Keratinocyte (primary cell): ENCODE measurements at regions not wholly inside any gene's neighbourhood (a gene's known extent, or its start where the extent isn't known, plus 50 kb on each side); places are given as distances from the start of the nearest gene placed in this dataset.
A peak's percentile ranks its signal among the peaks of the same experiment; 100 is the strongest.

Experiments
- DNase-seq: peaks from one replicate; pipeline ENCODE4 v3.0.0-alpha.2; 2011; ENCODE audit warnings: low read depth, missing footprints, low spot score
- FAIRE-seq: peaks from 2 replicates; lab custom pipeline; 2011; peaks lifted over from hg19 to GRCh38; lab: Jason Lieb, UNC
- H2AFZ ChIP-seq: 2 replicates; pipeline ENCODE4 v1.6.0; 2012; ENCODE audit warnings: low read length, control low read depth, inconsistent platforms; ENCODE audit not compliant: control insufficient read depth
- H3K27ac ChIP-seq: 2 replicates; pipeline ENCODE4 v1.5.1; 2011; ENCODE audit warnings: low read length; ENCODE audit not compliant: control insufficient read depth, insufficient read depth
- H3K27me3 ChIP-seq: 3 replicates; pipeline ENCODE4 v1.6.0; 2011; ENCODE audit warnings: low read length; ENCODE audit not compliant: control insufficient read depth, insufficient read depth; ENCODE audit errors: extremely low read depth
- H3K36me3 ChIP-seq, 2 experiments: 2 replicates in 1 of 2; 3 replicates in 1 of 2; pipeline ENCODE4 v1.5.1; 2011; ENCODE audit warnings: low read length in 2 of 2, mild to moderate bottlenecking in 1 of 2; ENCODE audit not compliant: control insufficient read depth in 2 of 2, insufficient read depth in 2 of 2; ENCODE audit errors: extremely low read depth in 1 of 2
- H3K4me1 ChIP-seq: 3 replicates; pipeline ENCODE4 v1.5.1; 2011; ENCODE audit warnings: low read length; ENCODE audit not compliant: control insufficient read depth, insufficient read depth; ENCODE audit errors: extremely low read depth
- H3K4me2 ChIP-seq: 3 replicates; pipeline ENCODE4 v1.6.0; 2011; ENCODE audit warnings: low read depth, low read length; ENCODE audit not compliant: control insufficient read depth, insufficient read depth; ENCODE audit errors: extremely low read depth
- H3K4me3 ChIP-seq, 3 experiments: fragments of 200-600 bp in 1 of 3; sonication (generic) in 1 of 3; 2 replicates in 2 of 3; 3 replicates in 1 of 3; pipeline ENCODE4 v1.5.1; 2011 to 2016; ENCODE audit warnings: low read length in 3 of 3, mild to moderate bottlenecking in 3 of 3, control low read depth in 2 of 3, inconsistent platforms in 1 of 3, low read depth in 1 of 3, mixed read lengths in 1 of 3, mixed run types in 1 of 3, moderate library complexity in 1 of 3; ENCODE audit not compliant: control insufficient read depth in 2 of 3, insufficient read depth in 2 of 3; ENCODE audit errors: extremely low read depth in 1 of 3
- H3K79me2 ChIP-seq: 2 replicates; pipeline ENCODE4 v1.6.0; 2012; ENCODE audit warnings: low read length; ENCODE audit not compliant: control insufficient read depth, insufficient read depth
- H3K9ac ChIP-seq: 3 replicates; pipeline ENCODE4 v1.6.0; 2011; ENCODE audit warnings: low read length; ENCODE audit not compliant: control insufficient read depth, insufficient read depth; ENCODE audit errors: extremely low read depth
- H3K9me1 ChIP-seq: 3 replicates; pipeline ENCODE4 v1.6.0; 2011; ENCODE audit warnings: low read length; ENCODE audit not compliant: control insufficient read depth, insufficient read depth; ENCODE audit errors: extremely low read depth
- H3K9me3 ChIP-seq: 2 replicates; pipeline ENCODE4 v1.5.1; 2012; ENCODE audit warnings: low read depth, low read length; ENCODE audit not compliant: control insufficient read depth
- H4K20me1 ChIP-seq: 3 replicates; pipeline ENCODE4 v1.6.0; 2011; ENCODE audit warnings: low read length; ENCODE audit not compliant: control insufficient read depth, insufficient read depth; ENCODE audit errors: extremely low read depth
- EZH2 ChIP-seq: IDR thresholded peaks from one replicate; pipeline ENCODE4 v1.6.1; 2012; ENCODE audit warnings: inconsistent platforms, mild to moderate bottlenecking, low read length, moderate library complexity
- dilution Hi-C: fragments of 300-500 bp; cut with MboI; formaldehyde crosslinking; loops from one replicate; pipeline ENCODE4 v1.7.0; 2020; ENCODE audit warnings: low sequenced_read_pairs; ENCODE audit not compliant: extremely low pct_ligation_motif_present
- TF ChIP-seq, protein P1 (sequence below), 3 experiments: IDR thresholded peaks in 1 of 3; conservative IDR thresholded peaks in 1 of 3; optimal IDR thresholded peaks in 1 of 3; 2 replicates in 2 of 3; 3 replicates in 1 of 3; pipeline versions ENCODE3 to v1.5.1; 2011; ENCODE audit warnings: low read length in 3 of 3, mild to moderate bottlenecking in 3 of 3, moderate library complexity in 2 of 3, control low read depth in 1 of 3, inconsistent platforms in 1 of 3; ENCODE audit not compliant: insufficient read depth in 2 of 3; ENCODE audit errors: extremely low read depth in 1 of 3

DNA sequence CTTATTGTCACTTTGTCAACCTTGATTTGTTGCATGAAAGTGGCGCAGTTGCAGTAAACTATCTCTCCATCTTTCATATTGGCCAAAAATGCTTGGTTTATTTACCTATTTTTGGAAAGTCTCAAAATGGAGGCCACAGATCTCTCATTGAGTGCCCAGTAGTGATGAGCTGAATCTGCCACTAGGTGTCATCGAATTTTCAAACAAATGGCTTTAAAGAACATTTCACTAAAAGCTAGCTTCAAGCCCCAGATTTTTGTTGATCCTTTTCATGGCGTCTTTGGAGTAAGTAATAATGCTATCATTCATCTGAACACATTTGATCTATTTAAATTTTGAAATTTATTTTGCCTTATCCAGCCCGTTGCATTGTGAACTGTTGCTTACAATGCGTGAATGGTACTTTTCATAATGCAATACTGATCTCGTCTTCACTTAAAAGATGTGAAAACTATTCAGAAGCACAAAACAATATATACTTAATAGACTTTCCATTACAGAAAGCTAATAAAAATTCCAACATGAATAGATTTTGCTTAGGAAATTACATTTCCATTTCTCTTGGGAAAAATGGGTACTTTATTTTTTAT is 236.2 kb downstream of the DNAJB9 start:
- no peak overlapping the region for H2AFZ ChIP-seq
- FAIRE-seq (no peak), DNase-seq (no peak)
- H3K4me2 ChIP-seq, result no peak overlapping the region
- no peaks in the 10 kb centered on the region for H4K20me1 ChIP-seq
- H3K4me1 ChIP-seq, result no peaks in the 10 kb centered on the region
- no peak overlapping the region for H3K9ac ChIP-seq
- no peaks in the 10 kb centered on the region for H3K79me2 ChIP-seq
- no peaks in the 10 kb centered on the region for H3K36me3 ChIP-seq
- no peak for TF ChIP-seq EZH2
- TF ChIP-seq, protein P1, sequence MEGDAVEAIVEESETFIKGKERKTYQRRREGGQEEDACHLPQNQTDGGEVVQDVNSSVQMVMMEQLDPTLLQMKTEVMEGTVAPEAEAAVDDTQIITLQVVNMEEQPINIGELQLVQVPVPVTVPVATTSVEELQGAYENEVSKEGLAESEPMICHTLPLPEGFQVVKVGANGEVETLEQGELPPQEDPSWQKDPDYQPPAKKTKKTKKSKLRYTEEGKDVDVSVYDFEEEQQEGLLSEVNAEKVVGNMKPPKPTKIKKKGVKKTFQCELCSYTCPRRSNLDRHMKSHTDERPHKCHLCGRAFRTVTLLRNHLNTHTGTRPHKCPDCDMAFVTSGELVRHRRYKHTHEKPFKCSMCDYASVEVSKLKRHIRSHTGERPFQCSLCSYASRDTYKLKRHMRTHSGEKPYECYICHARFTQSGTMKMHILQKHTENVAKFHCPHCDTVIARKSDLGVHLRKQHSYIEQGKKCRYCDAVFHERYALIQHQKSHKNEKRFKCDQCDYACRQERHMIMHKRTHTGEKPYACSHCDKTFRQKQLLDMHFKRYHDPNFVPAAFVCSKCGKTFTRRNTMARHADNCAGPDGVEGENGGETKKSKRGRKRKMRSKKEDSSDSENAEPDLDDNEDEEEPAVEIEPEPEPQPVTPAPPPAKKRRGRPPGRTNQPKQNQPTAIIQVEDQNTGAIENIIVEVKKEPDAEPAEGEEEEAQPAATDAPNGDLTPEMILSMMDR (optimal IDR thresholded peaks at IDR 0.05 in 1 of 3, IDR thresholded peaks at IDR 0.05 in 1 of 3, conservative IDR thresholded peaks at IDR 0.05 in 1 of 3; ENCODE audit: extremely low read depth in 1 of 3, insufficient read depth in 2 of 3, low read length in 3 of 3), result peak; percentile 17 to 44 (median 35)
- no peaks in the 10 kb centered on the region for H3K27me3 ChIP-seq
- H3K9me1 ChIP-seq, result no peaks in the 10 kb centered on the region
- H3K4me3 ChIP-seq, result no peak overlapping the region
- no peaks in the 10 kb centered on the region for H3K9me3 ChIP-seq
- no peak overlapping the region for H3K27ac ChIP-seq
- dilution Hi-C loops, result no loop called here

DNA sequence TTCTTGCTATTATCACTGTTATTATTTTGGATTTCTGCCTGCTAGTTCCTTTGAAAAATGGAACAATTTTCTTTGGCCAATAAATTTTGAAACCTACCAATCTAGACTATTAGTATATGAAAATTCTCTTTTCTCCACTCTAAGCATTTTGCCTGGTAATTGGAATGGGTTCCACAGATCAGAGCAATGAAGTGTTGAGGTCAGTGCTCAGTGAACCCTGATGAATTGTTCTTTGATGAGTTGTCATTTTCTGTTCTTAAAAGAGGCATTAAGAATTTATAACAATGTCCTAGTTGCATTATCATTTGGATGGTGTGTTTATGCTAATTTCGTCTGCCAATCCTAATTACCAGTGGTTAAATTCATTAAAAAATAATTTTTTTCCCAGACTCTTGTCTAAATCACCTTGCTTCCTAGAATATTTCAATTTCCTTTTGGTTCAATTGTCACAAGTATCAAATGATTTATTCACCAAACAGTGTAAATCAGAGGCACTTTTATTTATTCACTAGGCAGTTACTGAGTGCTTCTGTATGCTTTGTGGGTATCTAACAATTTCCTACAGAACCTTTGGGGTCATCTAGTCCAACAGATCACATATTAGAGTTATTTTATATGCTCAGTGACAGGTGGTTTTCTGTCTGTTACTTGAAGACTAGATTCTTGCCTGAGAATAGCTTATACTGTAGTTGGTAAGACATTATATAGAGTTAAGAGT is 239.0 kb downstream of the DNAJB9 start:
- no peak overlapping the region for H3K4me2 ChIP-seq
- no peak overlapping the region for H2AFZ ChIP-seq
- no peak for TF ChIP-seq EZH2
- TF ChIP-seq, protein P1 (optimal IDR thresholded peaks at IDR 0.05 in 1 of 3, IDR thresholded peaks at IDR 0.05 in 1 of 3, conservative IDR thresholded peaks at IDR 0.05 in 1 of 3; ENCODE audit: extremely low read depth in 1 of 3, insufficient read depth in 2 of 3, low read length in 3 of 3), result no peak
- no peaks in the 10 kb centered on the region for H4K20me1 ChIP-seq
- DNase-seq, result no peak
- H3K27me3 ChIP-seq, result no peaks in the 10 kb centered on the region
- H3K27ac ChIP-seq, result no peak overlapping the region
- no peaks in the 10 kb centered on the region for H3K9me3 ChIP-seq
- H3K9me1 ChIP-seq, result no peaks in the 10 kb centered on the region
- no peak overlapping the region for H3K9ac ChIP-seq
- no peak overlapping the region for H3K4me3 ChIP-seq
- H3K4me1 ChIP-seq, result no peaks in the 10 kb centered on the region
- no peak for FAIRE-seq
- H3K79me2 ChIP-seq, result no peaks in the 10 kb centered on the region
- dilution Hi-C loops, result no loop called here
- no peaks in the 10 kb centered on the region for H3K36me3 ChIP-seq
